A172 (cell line): ENCODE measurements at regions not wholly inside any gene's neighbourhood (a gene's known extent, or its start where the extent isn't known, plus 50 kb on each side); places are given as distances from the start of the nearest gene placed in this dataset.

Experiments
- DNase-seq: peaks from one replicate; pipeline ENCODE4 v3.0.0-alpha.2; 2015; ENCODE audit warnings: low spot score

DNA sequence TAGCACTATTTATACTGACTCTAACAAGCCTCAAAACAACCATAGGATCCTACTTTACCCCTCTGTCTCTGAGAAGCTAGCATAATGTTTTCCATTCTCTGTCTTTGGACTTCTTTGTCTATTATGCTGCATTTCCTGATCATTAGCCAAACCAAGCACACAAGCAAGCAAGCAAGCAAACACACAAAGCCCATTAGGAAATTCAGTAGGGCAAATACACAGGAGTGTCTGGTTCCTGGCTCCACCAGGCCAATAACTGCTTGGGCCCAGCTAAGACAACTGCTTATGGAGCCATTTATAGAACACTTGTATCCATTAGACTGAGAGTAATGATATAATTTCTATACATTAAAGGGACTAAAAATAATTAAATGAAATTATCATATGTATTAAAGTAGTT lies 952.9 kb upstream of the EPHA7 start:
- DNase-seq = no peak

DNA sequence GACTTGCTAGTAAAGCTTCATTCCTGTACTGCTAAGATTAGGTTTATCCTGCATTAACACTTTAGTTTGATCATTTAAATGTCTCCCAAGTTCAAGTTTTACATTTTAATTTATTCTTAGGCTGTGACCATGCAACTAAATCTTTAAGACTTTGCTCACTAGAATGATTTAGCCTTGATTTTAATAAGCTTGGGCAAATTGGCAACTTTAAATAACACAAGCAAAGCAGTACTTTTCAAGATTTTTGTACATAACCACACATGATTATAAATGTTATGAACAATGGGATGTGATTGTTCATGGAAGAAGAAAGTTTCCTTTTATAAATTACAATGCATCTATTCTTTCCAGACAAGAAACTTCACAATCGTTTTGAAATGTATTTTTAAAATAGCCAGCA lies 948.0 kb upstream of the EPHA7 start:
- DNase-seq = no peak

DNA sequence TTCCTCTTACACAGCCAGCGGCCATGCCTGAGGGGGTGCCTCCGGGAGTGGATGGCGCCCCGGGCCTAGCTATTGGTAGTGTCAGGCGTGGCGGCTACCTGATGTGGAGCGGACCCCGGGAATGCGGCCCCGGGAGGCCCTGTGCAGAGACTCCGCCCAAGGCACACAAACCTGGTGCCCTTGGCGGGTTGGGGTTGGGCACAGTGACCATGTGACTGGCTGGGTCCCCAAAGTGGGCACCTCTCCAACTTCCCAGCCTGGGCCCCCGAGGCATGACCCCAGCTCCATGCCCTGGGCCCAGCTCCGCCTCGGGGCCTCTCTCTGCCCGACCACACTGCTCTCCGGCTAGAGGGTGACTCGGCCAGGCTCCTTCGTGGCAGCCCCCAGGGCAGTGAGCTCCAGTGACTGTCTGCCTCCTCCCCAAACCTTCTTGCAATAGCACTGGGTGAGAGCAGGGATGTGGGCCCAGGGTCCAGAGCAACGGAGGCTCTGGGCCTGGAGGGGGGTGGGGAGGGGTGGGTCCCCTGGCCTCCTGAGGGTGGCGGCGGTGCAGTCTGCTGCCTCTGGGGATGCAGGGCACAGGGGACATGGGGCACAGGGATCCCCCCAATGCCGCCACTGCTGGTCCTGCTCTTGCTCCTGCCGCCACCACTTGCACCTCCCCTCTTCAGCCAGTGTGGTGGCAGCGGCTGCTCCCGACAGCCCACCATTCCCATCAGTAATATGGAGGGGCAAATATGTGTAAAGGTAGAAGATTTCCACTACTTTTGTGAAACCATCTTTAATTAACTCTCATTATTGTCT lies 942.9 kb upstream of the EPHA7 start:
- DNase-seq = no peak

GRCh38 chr6:94361304-94362060 lies 942.1 kb upstream of the EPHA7 start:
- DNase-seq = no peak

- no peak for DNase-seq
Measured at GRCh38 chr6:94357381-94357980, 938.1 kb upstream of the EPHA7 start.

- no peak for DNase-seq
Measured at GRCh38 chr6:94350833-94351232, 931.5 kb upstream of the EPHA7 start.

- no peak for DNase-seq
Measured at GRCh38 chr6:94349227-94349626, 929.9 kb upstream of the EPHA7 start.

GRCh38 chr6:94344866-94345265 lies 925.5 kb upstream of the EPHA7 start:
- no peak for DNase-seq

- DNase-seq = no peak
Measured at GRCh38 chr6:94341173-94341572, 921.8 kb upstream of the EPHA7 start.

- peak; percentile 1 for DNase-seq
Measured at GRCh38 chr6:94323853-94324252, 904.5 kb upstream of the EPHA7 start.

DNA sequence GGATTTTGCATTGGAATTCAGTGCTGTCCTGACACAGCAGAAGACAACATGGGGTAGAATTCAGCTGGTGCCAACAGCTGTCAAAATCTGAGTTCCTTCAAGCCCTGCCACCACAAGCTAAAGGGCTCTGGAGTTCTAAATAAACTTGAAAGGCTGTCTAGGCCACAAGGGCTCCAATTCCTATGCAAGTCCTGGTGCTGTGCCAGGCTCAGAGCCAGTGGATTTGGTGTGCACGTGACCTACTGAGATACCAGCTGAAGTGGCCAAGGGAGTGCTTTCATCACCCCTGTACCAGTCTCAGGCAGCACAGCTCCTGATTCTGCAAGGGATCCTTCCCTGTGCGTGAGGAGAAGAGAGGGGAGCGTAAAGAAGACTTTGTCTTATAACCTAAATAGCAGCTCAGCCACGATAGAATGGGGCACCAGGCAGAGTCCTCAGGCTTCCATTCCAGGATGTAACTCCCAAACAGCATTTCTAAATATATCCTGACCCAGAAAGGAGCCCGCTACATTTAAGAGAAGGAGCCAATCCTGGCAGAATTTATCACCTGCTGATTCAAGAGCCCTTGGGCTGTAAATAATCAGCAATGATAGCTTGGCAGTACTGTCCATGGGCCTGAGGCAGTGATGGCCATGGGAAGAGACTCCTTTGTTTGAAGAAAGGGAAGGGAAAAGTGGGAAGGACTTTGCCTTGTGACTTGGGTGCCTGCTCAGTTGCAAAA lies 881.2 kb upstream of the EPHA7 start:
- DNase-seq = no peak

- no peak for DNase-seq
Measured at GRCh38 chr6:94289131-94289530, 869.8 kb upstream of the EPHA7 start.

DNA sequence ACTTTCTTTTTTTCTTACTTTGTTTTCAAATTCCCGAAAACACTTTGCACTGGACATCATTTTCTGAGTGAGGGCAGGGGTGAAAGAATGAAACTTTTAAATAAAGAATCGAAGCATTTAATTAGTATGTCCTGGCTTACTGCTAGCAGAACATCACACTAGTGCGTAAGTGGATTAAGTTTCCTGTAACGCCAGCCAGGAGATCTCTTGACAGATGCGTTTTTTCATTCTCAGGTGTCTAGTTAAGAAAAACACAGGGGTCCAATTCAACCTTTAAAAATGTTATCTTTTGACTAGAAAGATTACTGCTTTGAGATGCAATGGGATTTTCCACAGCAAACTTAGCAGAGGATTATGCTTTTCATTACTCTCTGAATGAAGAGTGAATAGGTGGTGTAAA lies 858.8 kb upstream of the EPHA7 start:
- no peak for DNase-seq

DNA sequence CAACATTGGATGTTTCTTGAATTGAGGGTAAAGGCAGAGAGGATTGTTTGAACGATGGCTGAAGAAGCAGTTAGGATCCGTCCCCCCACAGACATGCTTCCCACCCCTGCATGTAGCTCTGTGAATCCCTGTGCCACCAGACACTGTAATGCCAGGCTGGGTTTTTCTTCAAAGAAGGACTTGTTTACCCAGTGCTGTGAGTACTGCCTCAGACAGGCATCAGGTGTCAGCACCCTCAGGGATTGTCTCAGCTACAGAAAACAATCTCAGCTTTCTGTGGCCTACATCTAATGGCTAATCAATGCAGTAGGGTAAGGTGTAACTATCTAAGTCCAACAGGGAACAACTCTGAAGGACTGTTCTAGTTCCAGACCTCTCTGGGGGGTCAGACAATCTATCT lies 853.0 kb upstream of the EPHA7 start:
- no peak for DNase-seq

- no peak for DNase-seq
Measured at GRCh38 chr6:94270091-94270948, 851.0 kb upstream of the EPHA7 start.

GRCh38 chr6:94269256-94269655 lies 849.9 kb upstream of the EPHA7 start:
- no peak for DNase-seq

GRCh38 chr6:94260765-94261164 lies 841.4 kb upstream of the EPHA7 start:
- no peak for DNase-seq

DNA sequence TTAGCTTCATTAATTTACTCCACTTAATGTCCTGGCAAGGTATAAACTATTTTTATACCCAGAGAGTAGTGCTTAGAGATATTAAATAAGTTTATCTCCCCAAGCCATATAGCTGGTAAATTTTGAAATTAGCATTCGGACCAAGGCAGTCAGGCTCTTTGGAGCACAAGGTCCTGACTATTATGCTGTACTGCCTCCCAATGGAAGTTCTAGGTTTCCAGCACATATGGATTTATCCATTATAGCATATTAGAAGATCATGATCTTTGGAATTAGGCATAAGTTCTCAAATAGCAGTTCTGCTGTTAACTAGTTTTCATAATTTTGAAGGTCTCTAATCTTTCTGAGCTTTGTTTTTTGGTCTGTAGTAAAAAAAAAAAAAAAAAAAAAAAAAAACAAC lies 835.3 kb upstream of the EPHA7 start:
- no peak for DNase-seq

GRCh38 chr6:94251878-94252277 lies 832.5 kb upstream of the EPHA7 start:
- no peak for DNase-seq

DNA sequence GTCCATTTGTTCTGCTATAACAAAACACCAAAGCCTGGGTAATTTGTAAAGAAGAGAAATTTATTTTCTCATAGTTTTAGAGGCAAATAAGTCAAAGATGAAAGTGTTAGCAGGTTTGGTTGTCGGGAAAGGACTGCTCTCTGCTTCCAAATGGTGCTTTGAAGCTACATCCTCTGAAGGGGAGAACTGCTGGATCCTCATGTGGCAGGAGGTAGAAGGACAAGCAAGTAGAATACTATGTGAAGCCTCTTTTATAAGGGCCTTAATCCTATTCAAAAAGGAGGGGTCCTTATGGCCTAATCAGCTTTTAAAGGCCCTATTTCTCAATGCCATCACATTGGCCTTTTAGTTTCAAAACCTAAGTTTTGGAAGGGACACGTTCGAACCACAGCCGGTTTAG lies 826.0 kb upstream of the EPHA7 start:
- no peak for DNase-seq

GRCh38 chr6:94238868-94239267 lies 819.5 kb upstream of the EPHA7 start:
- no peak for DNase-seq
